K562 (cell line): ENCODE measurements at regions not wholly inside any gene's neighbourhood (a gene's known extent, or its start where the extent isn't known, plus 50 kb on each side); places are given as distances from the start of the nearest gene placed in this dataset.

Experiments used
- ATAC-seq: fragments of 200-7000 bp; cut with Tn5 transposase; 3 replicates; pipeline ENCODE4 v1.9.1; 2020; ENCODE audit warnings: moderate library complexity
- BruUV-seq: library from RNA; stranded (reverse); fragments of 400-500 nt; replicated peaks from 2 replicates; lab custom pipeline; 2021; lab: Mats Ljungman, UMichigan
- CTCF ChIA-PET: fragments of 300-600 bp; formaldehyde crosslinking; extraction: SDS; loops from one replicate; lab custom pipeline; 2021; ENCODE audit warnings: low intra/inter-chr PET ratio; lab: Yijun Ruan, JAX
- POLR2A ChIA-PET: fragments of 300-600, 350-650 bp; sonication (Branson Sonifier 250); formaldehyde crosslinking; extraction: SDS; loops from one replicate; lab custom pipeline; 2021; ENCODE audit warnings: antibody characterized with exemption, inconsistent platforms; lab: Yijun Ruan, JAX
- DNase-seq, 4 experiments: peaks; one replicate each; pipeline versions ENCODE4 v3.0.0 to v3.0.0-alpha.2; 2011 to 2018; ENCODE audit warnings: low spot score in 3 of 4, mixed read lengths in 3 of 4; ENCODE audit errors: extremely low read depth in 1 of 4
- FAIRE-seq: peaks from 2 replicates; lab custom pipeline; 2011; peaks lifted over from hg19 to GRCh38; lab: Jason Lieb, UNC
- H2AFZ ChIP-seq: 2 replicates; pipeline ENCODE4 v1.6.0; 2011; ENCODE audit warnings: low read depth, low read length, control low read depth, inconsistent platforms
- H3K27ac ChIP-seq: fragments of 200-600 bp; 3 replicates; pipeline ENCODE4 v1.8.0; 2011; ENCODE audit warnings: low read depth, mild to moderate bottlenecking, control low read depth, inconsistent platforms, low read length, moderate library complexity, mixed read lengths; ENCODE audit errors: extremely low read depth
- H3K27me3 ChIP-seq, 2 experiments: fragments of 300-600 bp in 1 of 2; 2 replicates in 1 of 2; 3 replicates in 1 of 2; pipeline versions ENCODE4 v1.6.0 to v1.8.0; 2011; ENCODE audit warnings: inconsistent platforms in 2 of 2, low read length in 2 of 2, mild to moderate bottlenecking in 1 of 2, mixed read lengths in 1 of 2, moderate library complexity in 1 of 2; ENCODE audit not compliant: control insufficient read depth in 2 of 2, insufficient read depth in 2 of 2
- H3K36me3 ChIP-seq: fragments of 300-600 bp; 3 replicates; pipeline ENCODE4 v1.8.0; 2011; ENCODE audit warnings: mild to moderate bottlenecking, low read length, inconsistent platforms; ENCODE audit not compliant: control insufficient read depth, insufficient read depth
- H3K4me1 ChIP-seq, 2 experiments: fragments of 200-600 bp in 1 of 2; replicated peaks in 1 of 2; 2 replicates in 1 of 2; 3 replicates in 1 of 2; pipeline versions ENCODE4 v1.5.1 to v1.8.0; 2011; ENCODE audit warnings: inconsistent platforms in 2 of 2, low read length in 2 of 2, mild to moderate bottlenecking in 1 of 2, mixed read lengths in 1 of 2, moderate library complexity in 1 of 2; ENCODE audit not compliant: control insufficient read depth in 2 of 2, insufficient read depth in 2 of 2
- H3K4me2 ChIP-seq: 2 replicates; pipeline ENCODE4 v1.6.1; 2011; ENCODE audit warnings: low read length, control low read depth, inconsistent platforms, mixed read lengths; ENCODE audit not compliant: insufficient read depth
- H3K4me3 ChIP-seq: fragments of 200-600 bp; sonication (generic), shearing (Covaris generic); 2 replicates; pipeline ENCODE4 v1.5.1; 2016; ENCODE audit warnings: control low read depth, inconsistent platforms
- H3K79me2 ChIP-seq: fragments of 200-600 bp; 3 replicates; pipeline ENCODE4 v1.8.0; 2011; ENCODE audit warnings: low read length, inconsistent platforms; ENCODE audit not compliant: control insufficient read depth, insufficient read depth
- H3K9ac ChIP-seq, 2 experiments: 2 replicates each; pipeline versions ENCODE4 v1.6.0 to v1.6.1; 2011; ENCODE audit warnings: low read depth in 2 of 2, low read length in 2 of 2, control low read depth in 1 of 2, inconsistent platforms in 1 of 2, mild to moderate bottlenecking in 1 of 2, mixed read lengths in 1 of 2; ENCODE audit not compliant: insufficient read depth in 1 of 2
- H3K9me1 ChIP-seq: one replicate; pipeline ENCODE4 v1.6.0; 2011; ENCODE audit warnings: inconsistent platforms, mild to moderate bottlenecking, low read length, moderate library complexity; ENCODE audit not compliant: control insufficient read depth, insufficient read depth
- H3K9me3 ChIP-seq: replicated peaks from 2 replicates; pipeline ENCODE4 v1.5.1; 2011; ENCODE audit warnings: low read depth, low read length, inconsistent platforms; ENCODE audit not compliant: control insufficient read depth, insufficient read depth
- H4K20me1 ChIP-seq: replicated peaks from 2 replicates; pipeline ENCODE4 v1.6.1; 2011; ENCODE audit warnings: low read length, inconsistent platforms, mixed read lengths; ENCODE audit not compliant: control insufficient read depth, insufficient read depth
- ESRRA ChIP-seq: fragments of 450-650 bp; IDR thresholded peaks from 2 replicates; pipeline ENCODE4 v1.6.1; 2014; ENCODE audit warnings: low read depth, mild to moderate bottlenecking, moderate library complexity, borderline replicate concordance
- NFRKB ChIP-seq: fragments of 450-650 bp; IDR thresholded peaks from 2 replicates; pipeline ENCODE4 v1.6.1; 2016; ENCODE audit warnings: low read depth
- PHB ChIP-seq: fragments of 250-450 bp; sonication (Bioruptor Pico); IDR thresholded peaks from 2 replicates; pipeline ENCODE4 v1.5.0; 2021
- SP2 ChIP-seq: IDR thresholded peaks from 2 replicates; pipeline ENCODE4 v1.6.1; 2011; ENCODE audit warnings: mild to moderate bottlenecking, low read depth, low read length, moderate library complexity; ENCODE audit not compliant: poor library complexity, severe bottlenecking; ENCODE audit errors: extremely low read depth
- TFAM ChIP-seq: fragments of 250-450 bp; sonication (Bioruptor Pico); conservative IDR thresholded peaks from 2 replicates; pipeline ENCODE4 v1.5.0; 2021; ENCODE audit warnings: mild to moderate bottlenecking, moderate library complexity
- YY1 ChIP-seq, 3 experiments: IDR thresholded peaks; 2 replicates each; pipeline ENCODE4 v1.6.1; 2011; ENCODE audit warnings: low read length in 2 of 3, mild to moderate bottlenecking in 2 of 3, moderate library complexity in 2 of 3, borderline replicate concordance in 1 of 3, control low read depth in 1 of 3, low read depth in 1 of 3; ENCODE audit not compliant: insufficient read depth in 3 of 3, insufficient replicate concordance in 2 of 3, control insufficient read depth in 1 of 3, insufficient read length in 1 of 3; ENCODE audit errors: extremely low read depth in 1 of 3
- ZNF165 ChIP-seq: fragments of 250-450 bp; sonication (Bioruptor Pico); IDR thresholded peaks from 2 replicates; pipeline ENCODE4 v1.4.0; 2020; ENCODE audit warnings: borderline replicate concordance
- ZNF408 ChIP-seq: fragments of 250-450 bp; sonication (Bioruptor Pico); IDR thresholded peaks from 2 replicates; pipeline ENCODE4 v1.4.0; 2020; ENCODE audit warnings: low read depth, mild to moderate bottlenecking, moderate library complexity
- ZNF41 ChIP-seq: fragments of 250-450 bp; sonication (Bioruptor Pico); conservative IDR thresholded peaks from 2 replicates; pipeline ENCODE4 v1.4.0; 2020; ENCODE audit warnings: mild to moderate bottlenecking
- ZNF717 ChIP-seq: fragments of 250-450 bp; sonication (Bioruptor Pico); IDR thresholded peaks from 2 replicates; pipeline ENCODE4 v1.5.0; 2021
- ZNF76 ChIP-seq: fragments of 250-450 bp; sonication (Bioruptor Pico); IDR thresholded peaks from 2 replicates; pipeline ENCODE4 v1.4.0; 2020; ENCODE audit warnings: mild to moderate bottlenecking, moderate library complexity, borderline replicate concordance
- WGBS: fragments of 100-300 bp; shearing (Covaris generic); methylation state at CpG from one replicate; pipeline ENCODE4 v1.1.6; 2016; ENCODE audit warnings: low coverage, mixed read lengths; ENCODE audit not compliant: insufficient coverage; ENCODE audit errors: missing lambda C conversion rate; 5-methylcytosine and 5-hydroxymethylcytosine counted together
- in situ Hi-C: fragments of 300-500 bp; cut with MboI; formaldehyde crosslinking; loops from 4 replicates; pipeline ENCODE4 v1.15.0; 2018; ENCODE audit warnings: inconsistent platforms, mixed read lengths
- intact Hi-C: fragments of 100-400 bp; cut with micrococcal nuclease; formaldehyde crosslinking; loops from 2 replicates; pipeline ENCODE4 v1.14.2; 2022
- TF ChIP-seq, protein P1 (sequence below): sonication (generic); formaldehyde crosslinking; IDR thresholded peaks from 2 replicates; pipeline ENCODE4 v1.5.0; 2020; ENCODE audit warnings: missing genetic modification reagents
- TF ChIP-seq, protein P2 (sequence below): fragments of 200-800 bp; sonication (Bioruptor generic); IDR thresholded peaks from 2 replicates; pipeline ENCODE4 v1.6.1; 2016; ENCODE audit warnings: missing genetic modification characterization, missing compliant biosample characterization
- TF ChIP-seq, protein P3 (sequence below): sonication (generic); formaldehyde crosslinking; IDR thresholded peaks from 2 replicates; pipeline ENCODE4 v1.8.1; 2023; ENCODE audit warnings: mild to moderate bottlenecking, missing genetic modification reagents

DNA sequence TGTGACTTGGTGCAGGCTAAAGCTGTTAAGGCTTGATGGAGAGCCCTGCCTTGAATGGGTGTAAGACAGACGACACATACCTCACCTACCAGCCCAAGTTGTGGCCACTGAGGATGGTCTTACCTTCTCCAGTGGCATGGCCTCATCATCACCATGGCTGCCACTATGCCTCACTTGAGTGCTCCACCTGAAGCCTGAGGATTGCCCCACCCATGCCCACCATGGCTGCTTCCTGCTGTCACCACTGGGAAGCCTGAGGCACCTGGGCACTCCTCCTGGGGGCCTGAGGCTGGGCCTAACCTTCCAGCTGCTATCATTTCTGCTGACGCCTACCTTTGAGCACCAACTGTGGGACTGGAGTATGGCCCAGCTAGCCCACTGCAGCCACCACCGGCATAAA, 1605.7 kb upstream of the FLRT2 start (continued):
- no peak for TF ChIP-seq SP2
- no peak for TF ChIP-seq NFRKB
- no peak for TF ChIP-seq ZNF165 (CRISPR knock-in tag)
- TF ChIP-seq, protein P1, sequence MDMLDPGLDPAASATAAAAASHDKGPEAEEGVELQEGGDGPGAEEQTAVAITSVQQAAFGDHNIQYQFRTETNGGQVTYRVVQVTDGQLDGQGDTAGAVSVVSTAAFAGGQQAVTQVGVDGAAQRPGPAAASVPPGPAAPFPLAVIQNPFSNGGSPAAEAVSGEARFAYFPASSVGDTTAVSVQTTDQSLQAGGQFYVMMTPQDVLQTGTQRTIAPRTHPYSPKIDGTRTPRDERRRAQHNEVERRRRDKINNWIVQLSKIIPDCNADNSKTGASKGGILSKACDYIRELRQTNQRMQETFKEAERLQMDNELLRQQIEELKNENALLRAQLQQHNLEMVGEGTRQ (CRISPR knock-in tag) = no peak
- TF ChIP-seq ZNF408 (CRISPR knock-in tag) = no peak
- no peak for TF ChIP-seq ESRRA
- TF ChIP-seq YY1 (IDR thresholded peaks at IDR 0.05; ENCODE audit: borderline replicate concordance in 1 of 3, control insufficient read depth in 1 of 3, extremely low read depth in 1 of 3, insufficient read depth in 3 of 3, insufficient read length in 1 of 3, insufficient replicate concordance in 2 of 3, low read depth in 1 of 3, low read length in 2 of 3) = no peak
- TF ChIP-seq ZNF717 (CRISPR knock-in tag) = no peak
- TF ChIP-seq PHB (CRISPR knock-in tag) = no peak

DNA sequence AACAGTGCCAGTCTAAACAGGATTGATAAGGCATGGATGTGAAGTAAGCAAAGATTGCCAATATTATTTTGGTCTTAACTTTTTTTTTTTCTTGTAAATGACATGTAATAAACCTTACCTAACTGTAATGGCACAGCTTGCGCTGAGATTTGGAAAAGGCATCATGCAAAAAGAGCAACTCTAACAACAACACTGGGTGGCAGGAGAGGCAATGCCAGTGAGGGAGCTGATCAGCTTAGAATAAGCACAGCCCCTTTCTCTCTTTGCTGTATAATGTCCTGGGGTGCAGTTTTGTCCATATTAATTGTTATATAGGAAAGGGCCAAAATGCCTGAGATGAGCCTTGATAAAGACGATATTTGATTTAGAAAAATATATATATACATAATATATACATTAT, 1589.7 kb upstream of the FLRT2 start:
- Histone ChIP-seq H3K9ac (no peak overlapping the region), H3K9me1 (no peaks in the 10 kb centered on the region), H3K27ac (no peak overlapping the region), H2AFZ (no peak overlapping the region), H3K4me3 (no peak overlapping the region), H3K4me1 (no peaks in the 10 kb centered on the region), H3K9me3 (no peaks in the 10 kb centered on the region), H3K27me3 (no peaks in the 10 kb centered on the region), H3K36me3 (no peaks in the 10 kb centered on the region), H3K79me2 (no peaks in the 10 kb centered on the region), H3K4me2 (no peak overlapping the region), H4K20me1 (no peaks in the 10 kb centered on the region)
- WGBS = 0% methylated on average over 1 of the region's 2 CpGs
- DNase-seq = no peak
- no peak for ATAC-seq
- BruUV-seq = no TSS peak
- in situ Hi-C loops = no loop called here
- ChIA-PET POLR2A (no interaction called here), CTCF (no interaction called here)
- no peak for FAIRE-seq
- intact Hi-C loops = no loop called here
- TF ChIP-seq ZNF76 (no peak), ESRRA (no peak), TFAM (no peak), ZNF41 (CRISPR knock-in tag) (no peak)
- TF ChIP-seq, protein P2, sequence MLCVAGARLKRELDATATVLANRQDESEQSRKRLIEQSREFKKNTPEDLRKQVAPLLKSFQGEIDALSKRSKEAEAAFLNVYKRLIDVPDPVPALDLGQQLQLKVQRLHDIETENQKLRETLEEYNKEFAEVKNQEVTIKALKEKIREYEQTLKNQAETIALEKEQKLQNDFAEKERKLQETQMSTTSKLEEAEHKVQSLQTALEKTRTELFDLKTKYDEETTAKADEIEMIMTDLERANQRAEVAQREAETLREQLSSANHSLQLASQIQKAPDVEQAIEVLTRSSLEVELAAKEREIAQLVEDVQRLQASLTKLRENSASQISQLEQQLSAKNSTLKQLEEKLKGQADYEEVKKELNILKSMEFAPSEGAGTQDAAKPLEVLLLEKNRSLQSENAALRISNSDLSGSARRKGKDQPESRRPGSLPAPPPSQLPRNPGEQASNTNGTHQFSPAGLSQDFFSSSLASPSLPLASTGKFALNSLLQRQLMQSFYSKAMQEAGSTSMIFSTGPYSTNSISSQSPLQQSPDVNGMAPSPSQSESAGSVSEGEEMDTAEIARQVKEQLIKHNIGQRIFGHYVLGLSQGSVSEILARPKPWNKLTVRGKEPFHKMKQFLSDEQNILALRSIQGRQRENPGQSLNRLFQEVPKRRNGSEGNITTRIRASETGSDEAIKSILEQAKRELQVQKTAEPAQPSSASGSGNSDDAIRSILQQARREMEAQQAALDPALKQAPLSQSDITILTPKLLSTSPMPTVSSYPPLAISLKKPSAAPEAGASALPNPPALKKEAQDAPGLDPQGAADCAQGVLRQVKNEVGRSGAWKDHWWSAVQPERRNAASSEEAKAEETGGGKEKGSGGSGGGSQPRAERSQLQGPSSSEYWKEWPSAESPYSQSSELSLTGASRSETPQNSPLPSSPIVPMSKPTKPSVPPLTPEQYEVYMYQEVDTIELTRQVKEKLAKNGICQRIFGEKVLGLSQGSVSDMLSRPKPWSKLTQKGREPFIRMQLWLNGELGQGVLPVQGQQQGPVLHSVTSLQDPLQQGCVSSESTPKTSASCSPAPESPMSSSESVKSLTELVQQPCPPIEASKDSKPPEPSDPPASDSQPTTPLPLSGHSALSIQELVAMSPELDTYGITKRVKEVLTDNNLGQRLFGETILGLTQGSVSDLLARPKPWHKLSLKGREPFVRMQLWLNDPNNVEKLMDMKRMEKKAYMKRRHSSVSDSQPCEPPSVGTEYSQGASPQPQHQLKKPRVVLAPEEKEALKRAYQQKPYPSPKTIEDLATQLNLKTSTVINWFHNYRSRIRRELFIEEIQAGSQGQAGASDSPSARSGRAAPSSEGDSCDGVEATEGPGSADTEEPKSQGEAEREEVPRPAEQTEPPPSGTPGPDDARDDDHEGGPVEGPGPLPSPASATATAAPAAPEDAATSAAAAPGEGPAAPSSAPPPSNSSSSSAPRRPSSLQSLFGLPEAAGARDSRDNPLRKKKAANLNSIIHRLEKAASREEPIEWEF (CRISPR knock-in tag) = no peak
- TF ChIP-seq, protein P3, sequence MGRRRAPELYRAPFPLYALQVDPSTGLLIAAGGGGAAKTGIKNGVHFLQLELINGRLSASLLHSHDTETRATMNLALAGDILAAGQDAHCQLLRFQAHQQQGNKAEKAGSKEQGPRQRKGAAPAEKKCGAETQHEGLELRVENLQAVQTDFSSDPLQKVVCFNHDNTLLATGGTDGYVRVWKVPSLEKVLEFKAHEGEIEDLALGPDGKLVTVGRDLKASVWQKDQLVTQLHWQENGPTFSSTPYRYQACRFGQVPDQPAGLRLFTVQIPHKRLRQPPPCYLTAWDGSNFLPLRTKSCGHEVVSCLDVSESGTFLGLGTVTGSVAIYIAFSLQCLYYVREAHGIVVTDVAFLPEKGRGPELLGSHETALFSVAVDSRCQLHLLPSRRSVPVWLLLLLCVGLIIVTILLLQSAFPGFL (CRISPR knock-in tag) = no peak
